GM12878 (cell line): ENCODE measurements at regions not wholly inside any gene's neighbourhood (a gene's known extent, or its start where the extent isn't known, plus 50 kb on each side); places are given as distances from the start of the nearest gene placed in this dataset.

ENCODE experiments used
- NR2C2 ChIP-seq: IDR thresholded peaks from 2 replicates; pipeline ENCODE4 v1.6.1; 2011; ENCODE audit warnings: borderline replicate concordance, low read depth; ENCODE audit not compliant: control insufficient read depth, insufficient read length
- ZNF274 ChIP-seq: IDR thresholded peaks from one replicate; pipeline ENCODE4 v1.8.0; 2011; ENCODE audit not compliant: insufficient read length, insufficient read depth

DNA sequence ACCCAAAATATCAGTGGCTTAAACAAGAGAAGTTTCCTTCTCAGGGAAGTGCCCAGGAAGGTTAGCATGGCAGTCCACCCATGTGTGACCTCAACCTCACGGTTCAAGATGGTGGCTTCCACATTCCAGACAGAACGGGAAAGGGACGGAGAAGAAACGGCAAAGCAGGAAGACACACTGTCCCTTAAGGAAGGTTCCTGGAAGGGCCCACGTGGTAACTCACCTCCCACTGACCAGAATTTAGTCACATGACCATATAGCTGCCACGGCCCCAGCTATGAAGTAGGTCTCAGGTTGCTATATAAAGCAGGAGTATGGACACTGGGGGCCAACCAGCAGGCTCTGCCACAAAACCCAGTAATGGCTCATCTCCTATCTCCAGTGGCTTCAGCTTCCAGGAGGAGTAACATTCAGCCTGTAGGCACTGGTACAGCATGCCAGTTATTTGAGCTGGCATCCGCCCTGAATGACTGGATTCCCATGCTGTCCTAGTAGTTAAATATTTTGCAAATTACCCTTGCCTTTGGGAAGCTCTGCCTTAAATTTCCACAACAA lies 278.5 kb upstream of the KLF14 start:
- no peak for TF ChIP-seq ZNF274
- no peak for TF ChIP-seq NR2C2
